NCI-H1048 (cell line): ENCODE measurements at regions not wholly inside any gene's neighbourhood (a gene's known extent, or its start where the extent isn't known, plus 50 kb on each side); places are given as distances from the start of the nearest gene placed in this dataset.
"Not testable (repeated sequence)": the region's sequence is repeated elsewhere in the genome, so short reads cannot be mapped to it uniquely, and the experiment has no call there.

ENCODE experiments used
- DNase-seq: peaks from one replicate; lab custom pipeline; 2025; lab: John Stamatoyannopoulos, UW

DNA sequence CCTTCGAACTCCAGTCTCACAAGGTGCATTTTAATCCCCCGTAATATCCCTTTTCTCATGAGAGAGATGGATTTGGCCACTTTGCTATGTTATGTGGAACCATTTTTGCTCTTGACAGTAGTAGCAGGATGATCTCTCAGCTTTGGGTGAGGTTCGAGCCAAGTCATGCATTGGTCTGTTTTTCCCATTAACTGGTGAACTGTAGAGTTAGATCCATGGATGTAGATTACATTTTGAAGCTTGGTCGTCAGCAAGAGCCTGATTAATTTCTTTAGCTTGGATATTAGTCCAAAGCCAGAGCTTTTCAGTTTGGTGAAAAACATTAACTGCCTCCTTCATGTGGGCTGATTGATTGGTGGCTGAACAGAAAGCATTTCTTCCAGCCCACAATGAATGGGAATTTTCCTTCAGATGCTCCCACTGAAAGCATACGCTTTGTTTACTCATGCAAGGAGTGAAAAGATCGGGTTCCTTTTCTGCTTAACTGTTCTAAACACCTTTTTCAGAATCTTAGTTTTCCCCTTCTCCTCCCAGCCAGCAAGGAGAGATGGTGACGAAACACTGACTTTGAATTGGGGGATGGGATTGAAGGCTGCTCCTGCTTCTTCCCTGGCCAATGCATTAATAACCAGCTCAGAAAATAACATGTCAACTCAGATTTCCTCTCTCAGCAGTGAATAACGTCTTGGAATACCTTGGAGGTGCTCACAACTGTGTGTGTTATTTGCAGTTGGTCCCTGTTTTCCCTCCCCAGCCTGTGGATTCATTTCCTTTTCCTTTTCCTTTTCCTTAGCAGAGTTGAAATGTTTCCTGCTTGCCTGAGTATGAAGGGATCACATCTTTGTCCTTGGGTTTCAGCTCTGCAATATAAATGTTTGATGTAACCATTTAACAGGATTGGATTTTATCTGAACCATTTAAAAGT is 351.8 kb upstream of the FZD8 start:
- DNase-seq, result no peak

- no peak for DNase-seq
These were observed 350.0 kb upstream of the FZD8 start for GRCh38 chr10:35992107-35992506.

DNA sequence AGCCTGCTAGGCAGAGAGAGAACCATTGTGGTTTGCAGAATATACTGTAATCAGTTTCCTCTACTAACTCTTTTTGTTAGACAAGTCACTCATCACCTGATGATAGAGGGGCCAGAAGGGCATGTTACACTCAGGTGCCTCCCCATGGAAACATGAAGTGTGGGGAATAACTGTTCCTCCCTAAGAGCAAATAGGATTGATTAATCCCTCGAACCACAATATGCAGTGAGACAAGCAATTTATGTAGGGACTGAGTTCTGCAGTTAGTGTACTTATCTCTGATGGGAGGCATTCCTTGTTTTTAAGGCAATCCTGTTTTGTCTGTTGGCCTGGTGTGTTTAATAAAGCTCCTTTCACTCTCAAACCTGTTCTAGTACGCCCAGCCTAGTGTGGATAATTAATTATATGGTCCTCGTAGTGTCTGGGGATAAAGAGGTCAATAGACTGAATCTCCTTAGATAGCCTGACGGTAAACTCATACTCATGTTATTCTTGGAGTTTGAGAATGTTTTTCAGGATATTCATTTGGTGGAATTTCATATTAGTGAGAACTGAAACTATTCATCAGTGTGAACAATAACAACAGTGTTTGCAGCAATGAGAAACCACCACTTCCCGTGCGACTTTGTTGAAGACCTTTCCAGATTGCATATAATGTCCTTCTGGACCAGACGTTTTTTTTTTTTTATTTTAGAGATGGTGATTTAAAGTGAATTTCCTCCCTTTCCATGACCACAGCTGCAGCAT is 344.8 kb upstream of the FZD8 start:
- DNase-seq, result no peak

- no peak for DNase-seq
These were observed 337.0 kb upstream of the FZD8 start for GRCh38 chr10:35979116-35979515.

DNA sequence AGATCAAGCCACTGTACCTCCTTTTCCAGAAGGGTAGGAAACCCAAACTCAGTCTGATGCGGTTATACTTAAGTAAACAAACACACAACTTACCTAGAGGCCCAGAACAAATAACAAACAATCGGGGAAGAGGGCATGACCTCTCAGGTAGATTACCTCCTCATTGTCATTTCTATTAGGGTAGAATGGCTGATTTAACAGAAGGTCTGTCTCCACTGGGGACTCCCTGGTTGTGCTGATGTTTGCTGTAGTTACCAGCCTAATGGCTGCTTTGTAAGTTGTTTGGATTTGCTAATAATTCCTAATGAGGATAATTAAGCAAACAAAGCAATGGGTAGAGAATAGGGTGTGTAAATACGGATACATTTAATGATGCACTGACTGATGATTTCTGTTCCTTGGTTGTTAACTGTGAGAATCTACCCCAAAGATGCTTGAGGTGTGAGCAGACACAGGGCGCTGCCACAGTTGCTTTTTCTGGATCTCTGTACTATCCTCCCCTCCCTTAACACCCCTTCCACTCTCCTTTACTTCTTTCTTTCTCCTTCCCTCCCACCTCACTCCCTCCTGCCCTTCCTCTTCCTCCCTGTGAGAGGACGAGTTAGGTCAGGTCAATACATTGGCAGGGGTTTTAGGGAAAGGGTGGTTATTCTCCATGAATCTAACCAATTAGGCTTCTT is 332.0 kb upstream of the FZD8 start:
- not testable (repeated sequence) for DNase-seq

DNA sequence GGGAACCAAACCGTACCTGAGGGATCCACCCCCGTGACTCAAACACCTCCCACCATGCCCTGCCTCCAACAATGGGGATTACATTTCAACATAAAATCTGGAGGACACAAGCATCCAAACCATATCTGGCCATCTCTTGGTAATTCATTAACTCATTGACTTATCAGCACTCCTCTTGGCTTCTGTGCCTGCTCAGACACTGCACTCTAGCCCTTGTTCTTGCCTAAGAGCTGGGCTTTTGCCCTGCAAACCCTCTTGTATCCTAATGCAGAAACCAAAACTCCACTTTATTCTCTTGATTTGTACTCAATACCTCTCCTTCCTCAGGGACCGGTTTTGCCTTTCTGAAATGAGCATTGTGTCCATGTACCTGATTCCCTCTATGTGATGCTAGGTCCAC is 330.2 kb upstream of the FZD8 start:
- no peak for DNase-seq

DNA sequence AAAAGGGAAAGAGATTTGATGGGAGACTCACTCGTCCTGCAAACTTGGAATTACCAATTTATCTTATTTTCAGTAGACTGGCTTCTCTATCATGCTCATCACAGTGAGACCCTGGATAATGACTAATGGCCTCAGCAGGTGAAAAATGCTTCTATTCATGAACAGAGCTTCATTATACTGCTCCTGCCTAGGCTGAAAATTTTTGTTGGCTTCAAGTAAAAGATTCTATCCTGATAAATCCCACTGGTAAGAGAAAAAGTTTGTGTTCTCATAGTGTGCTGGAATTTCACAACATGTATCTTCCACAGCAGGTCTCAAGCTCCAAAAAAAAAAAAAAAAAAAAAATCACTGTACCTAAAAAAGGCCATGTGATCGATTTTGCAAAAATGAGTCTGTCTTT is 329.3 kb upstream of the FZD8 start:
- no peak for DNase-seq

- no peak for DNase-seq
These were observed 321.6 kb upstream of the FZD8 start for GRCh38 chr10:35963685-35964084.

DNA sequence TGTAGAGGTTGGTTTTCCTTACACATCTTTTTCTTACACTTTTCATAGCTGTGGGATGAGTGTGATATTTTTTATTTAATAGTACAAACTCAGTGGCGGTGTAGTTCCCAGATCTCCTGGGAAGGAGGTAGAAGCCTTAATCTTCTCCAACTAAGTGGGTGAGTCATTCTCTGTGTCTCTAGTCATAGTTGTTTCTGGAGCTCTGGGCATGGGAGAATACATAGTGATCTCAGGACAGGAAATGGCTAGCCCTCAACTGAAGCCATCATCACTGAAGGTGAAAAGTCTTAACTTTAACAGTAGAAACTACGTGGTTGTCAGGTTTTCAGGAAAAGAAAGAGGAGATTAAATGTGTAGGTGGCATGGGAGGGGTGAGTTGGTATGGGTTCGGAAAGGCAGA is 319.4 kb upstream of the FZD8 start:
- DNase-seq, result no peak

DNA sequence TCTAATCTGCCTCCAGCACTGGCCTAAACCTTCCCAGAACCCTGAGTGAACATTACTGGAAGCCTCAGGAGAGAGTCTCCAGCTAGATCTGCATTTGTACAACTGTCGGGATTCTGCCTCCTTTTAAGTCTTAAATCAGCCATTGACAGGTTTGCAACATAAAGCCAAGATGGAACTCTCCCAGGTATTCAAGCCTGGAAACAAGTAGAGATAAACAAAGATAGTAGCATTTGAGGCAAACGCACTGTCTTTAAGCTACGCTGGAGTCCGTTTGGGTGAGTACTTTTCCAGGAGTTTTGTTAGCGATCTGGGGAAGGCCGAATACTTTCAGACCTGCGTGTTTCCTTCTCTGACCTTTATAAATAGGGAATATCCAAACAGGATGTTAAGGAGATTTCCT is 317.2 kb upstream of the FZD8 start:
- no peak for DNase-seq

DNA sequence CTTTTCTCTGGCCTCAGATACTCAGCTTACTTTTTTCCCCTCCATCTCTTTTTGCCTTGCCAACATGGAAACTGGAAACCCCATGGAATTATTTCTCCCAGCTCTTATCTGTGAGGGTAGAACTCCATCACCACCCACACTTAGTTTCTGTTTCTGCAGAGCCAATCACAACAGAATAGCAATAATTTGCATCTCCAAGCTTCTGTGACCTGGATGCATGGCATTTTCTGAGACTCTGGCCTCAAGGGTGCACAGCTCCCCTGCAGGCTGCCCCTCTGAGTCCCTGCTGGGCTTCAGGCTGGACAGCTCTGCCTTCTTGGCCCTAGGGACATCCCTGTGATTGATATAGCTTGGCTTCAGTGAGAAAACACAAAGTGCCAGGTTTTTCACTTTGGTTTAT is 316.5 kb upstream of the FZD8 start:
- DNase-seq, result not testable (repeated sequence)

- DNase-seq, result no peak
These were observed 308.6 kb upstream of the FZD8 start for GRCh38 chr10:35950701-35951100.

- no peak for DNase-seq
These were observed 308.1 kb upstream of the FZD8 start for GRCh38 chr10:35950226-35950625.

DNA sequence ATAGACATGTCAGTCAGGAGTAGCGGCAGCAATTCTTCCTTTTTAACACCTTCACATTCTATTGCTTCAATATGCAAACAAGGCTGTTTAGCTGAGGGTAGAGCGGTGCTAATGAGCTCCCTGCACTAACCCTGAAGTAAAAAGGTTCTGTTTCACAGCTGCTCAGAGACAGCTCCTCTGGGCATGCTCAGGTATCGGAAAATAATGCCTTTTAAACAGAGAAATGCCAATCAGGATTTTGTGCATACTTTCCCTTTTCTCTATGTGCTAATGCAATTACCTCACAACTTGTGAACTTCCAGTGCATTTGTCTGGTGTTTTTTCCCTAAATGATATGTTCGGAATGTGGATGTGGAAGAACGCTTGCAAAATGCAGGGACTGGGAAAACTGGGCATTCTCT is 307.7 kb upstream of the FZD8 start:
- no peak for DNase-seq

DNA sequence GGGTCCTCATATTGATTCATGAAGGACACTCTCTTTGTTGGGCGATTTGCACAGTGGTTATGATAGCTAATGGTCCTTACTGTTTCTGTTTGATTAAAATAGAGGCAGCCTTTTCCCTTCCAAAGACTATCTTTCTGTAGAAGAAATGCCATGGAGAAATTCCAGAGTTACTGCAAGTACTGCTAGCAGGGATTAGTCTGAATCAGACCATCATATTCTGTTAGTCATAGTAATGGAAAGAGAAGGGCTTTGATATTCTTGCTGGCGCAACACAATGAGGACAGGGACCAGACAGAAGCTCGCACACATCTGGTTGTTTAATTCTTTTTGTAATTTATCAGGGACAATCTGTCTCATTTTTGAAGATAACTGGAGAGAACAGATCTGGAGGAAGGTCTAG is 304.5 kb upstream of the FZD8 start:
- DNase-seq, result no peak

- DNase-seq, result no peak
These were observed 300.0 kb upstream of the FZD8 start for GRCh38 chr10:35942057-35942456.

DNA sequence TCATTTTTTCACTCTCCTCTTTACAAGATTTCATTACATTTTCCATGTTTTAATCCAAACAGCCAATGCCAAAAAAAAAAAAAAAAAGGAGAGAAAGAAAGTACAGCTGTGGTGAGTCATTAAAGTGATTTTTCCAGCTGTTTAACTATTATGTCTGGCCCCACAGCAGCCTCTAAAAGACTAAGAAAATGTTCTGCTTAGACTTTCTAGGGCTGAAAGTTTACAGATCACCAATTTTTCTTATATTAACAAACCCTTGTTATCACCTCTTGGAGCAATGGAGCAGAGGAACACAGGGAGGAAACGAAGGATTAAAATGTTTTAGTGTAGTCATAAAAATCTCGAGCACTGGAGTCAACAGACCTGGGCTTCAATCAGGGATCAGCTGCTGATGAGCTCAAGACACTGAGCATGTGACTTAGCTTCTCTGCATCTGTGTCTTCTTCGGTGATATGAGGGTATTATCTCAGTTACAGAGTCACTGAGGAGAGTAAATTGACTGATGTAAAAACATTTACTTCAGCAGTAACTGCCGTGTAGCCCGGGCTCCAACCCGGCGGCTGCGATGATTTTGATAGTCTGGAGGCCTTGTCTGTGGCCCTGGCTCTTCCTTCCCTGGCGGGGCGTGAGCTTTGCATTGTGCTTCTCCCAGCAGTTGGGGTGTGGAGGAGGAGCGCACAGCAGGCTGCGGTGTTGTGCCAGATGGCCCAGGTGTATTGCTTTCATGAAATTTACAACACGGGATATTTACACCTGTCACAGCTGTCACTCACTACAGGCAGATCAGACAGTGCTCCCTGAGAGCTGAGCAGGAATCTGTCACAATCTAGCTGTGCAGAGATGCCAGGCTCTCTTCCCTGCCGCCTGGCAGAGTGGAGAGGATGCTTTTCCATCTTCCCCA is 298.3 kb upstream of the FZD8 start:
- no peak for DNase-seq

DNA sequence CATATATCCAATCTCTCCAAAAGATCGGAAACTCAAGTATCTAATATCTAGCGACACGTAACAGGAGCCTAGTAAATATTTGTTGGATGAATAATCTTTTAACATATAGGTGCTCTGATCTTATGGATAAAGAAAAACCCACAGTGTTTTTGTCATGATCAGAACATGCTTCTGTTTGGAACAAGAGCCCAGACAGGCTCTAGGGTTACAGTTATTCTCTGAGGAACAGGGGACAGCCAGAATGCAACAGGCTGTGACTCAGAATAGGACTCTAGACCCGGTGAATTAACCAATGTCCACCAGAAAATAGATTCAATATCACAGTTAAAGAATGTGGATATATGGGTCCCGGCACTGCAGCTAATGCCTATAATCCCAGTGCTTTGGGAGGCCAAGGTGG is 296.1 kb upstream of the FZD8 start:
- no peak for DNase-seq

DNA sequence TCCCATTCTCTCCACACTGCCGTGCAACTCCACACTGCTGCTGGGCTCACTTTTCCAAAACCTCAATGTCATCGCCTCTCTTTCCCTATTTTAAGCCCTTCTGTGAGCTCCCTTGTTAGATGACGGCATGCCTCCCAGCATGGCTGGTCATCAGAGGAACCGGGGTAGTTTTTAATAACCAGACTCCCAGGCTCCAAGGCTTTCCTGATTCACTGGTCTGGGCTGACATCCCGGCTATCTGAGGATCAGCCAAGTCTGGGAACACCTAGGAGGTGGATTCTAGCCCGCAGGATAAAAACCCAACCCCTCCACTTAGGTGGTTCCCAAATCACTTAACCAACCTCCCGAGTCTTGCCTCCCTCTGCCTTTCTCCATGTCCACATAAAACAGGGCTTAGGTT is 295.4 kb upstream of the FZD8 start:
- DNase-seq, result no peak

DNA sequence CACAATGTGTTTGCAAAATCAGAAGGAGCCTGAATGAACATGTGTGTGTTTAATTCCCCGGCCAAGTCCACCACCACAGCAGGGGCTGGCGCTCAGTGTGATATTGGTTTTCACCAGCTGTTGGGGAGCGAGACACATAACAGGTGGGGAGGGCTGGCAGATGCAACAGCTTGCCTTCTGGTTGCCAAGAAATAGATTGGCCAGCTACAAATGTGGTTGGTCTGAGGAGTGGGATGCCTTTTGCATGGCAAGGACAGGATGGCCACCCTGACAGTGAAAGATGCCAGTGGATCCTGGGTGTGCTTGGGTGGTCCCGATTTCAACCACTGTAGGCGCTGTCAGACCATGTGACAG is 292.5 kb upstream of the FZD8 start:
- no peak for DNase-seq

- no peak for DNase-seq
These were observed 292.0 kb upstream of the FZD8 start for GRCh38 chr10:35933940-35934641.
